VCaP (cell line): ENCODE measurements at regions not wholly inside any gene's neighbourhood (a gene's known extent, or its start where the extent isn't known, plus 50 kb on each side); places are given as distances from the start of the nearest gene placed in this dataset.
A peak's percentile ranks its signal among the peaks of the same experiment; 100 is the strongest.
"Not testable (repeated sequence)": the region's sequence is repeated elsewhere in the genome, so short reads cannot be mapped to it uniquely, and the experiment has no call there.

Source experiments
- H3K27ac ChIP-seq: fragments of 450-650 bp; 2 replicates; pipeline ENCODE4 v1.5.1; 2017
- CTCF ChIP-seq: fragments of 450-650 bp; conservative IDR thresholded peaks from 2 replicates; pipeline ENCODE4 v1.5.1; 2017; ENCODE audit warnings: mild to moderate bottlenecking, moderate library complexity

GRCh38 chr20:57985278-57985677 is 243.2 kb downstream of the ANKRD60 start:
- H3K27ac ChIP-seq: peak overlapping the region; percentile 14; the same call in 1 of the 2 replicates
- no peak for TF ChIP-seq CTCF

- H3K27ac ChIP-seq: no peak overlapping the region
- no peak for TF ChIP-seq CTCF
Measured at GRCh38 chr20:57983082-57983481, 245.4 kb downstream of the ANKRD60 start.

- no peak overlapping the region for H3K27ac ChIP-seq
- TF ChIP-seq CTCF: no peak
Measured at GRCh38 chr20:57980506-57980905, 247.9 kb downstream of the ANKRD60 start.

GRCh38 chr20:57977569-57977968 is 250.9 kb downstream of the ANKRD60 start:
- no peak overlapping the region for H3K27ac ChIP-seq
- TF ChIP-seq CTCF: no peak

GRCh38 chr20:57977141-57977540 is 251.3 kb downstream of the ANKRD60 start:
- H3K27ac ChIP-seq: no peak overlapping the region
- TF ChIP-seq CTCF: no peak

GRCh38 chr20:57974863-57975262 is 253.6 kb downstream of the ANKRD60 start:
- no peak for TF ChIP-seq CTCF
- no peak overlapping the region for H3K27ac ChIP-seq

GRCh38 chr20:57973886-57974285 is 254.6 kb downstream of the ANKRD60 start:
- no peak for TF ChIP-seq CTCF
- H3K27ac ChIP-seq: no peak overlapping the region

- H3K27ac ChIP-seq: not testable (repeated sequence)
Measured at GRCh38 chr20:57971583-57971982, 256.9 kb downstream of the ANKRD60 start.
